A549 (cell line): ENCODE measurements at regions not wholly inside any gene's neighbourhood (a gene's known extent, or its start where the extent isn't known, plus 50 kb on each side); places are given as distances from the start of the nearest gene placed in this dataset.

Source experiments
- ATAC-seq, 2 experiments: fragments of 200-7000 bp in 1 of 2; fragments of >200 bp in 1 of 2; cut with Nextera tagmentation in 1 of 2; cut with Tn5 transposase in 1 of 2; 3 replicates each; pipeline versions ENCODE4 v1.8.0 to v1.9.1; 2018 to 2020; ENCODE audit warnings: mild to moderate bottlenecking in 1 of 2, moderate library complexity in 1 of 2
- CTCF ChIA-PET: fragments of 300-600 bp; sonication (Branson Sonifier 250); formaldehyde crosslinking; extraction: SDS; loops from one replicate; lab custom pipeline; 2021; ENCODE audit warnings: antibody characterized with exemption, inconsistent platforms; lab: Yijun Ruan, JAX
- POLR2A ChIA-PET: fragments of 350-600 bp; formaldehyde crosslinking; extraction: SDS; loops from one replicate; lab custom pipeline; 2021; ENCODE audit warnings: antibody characterized with exemption, inconsistent platforms; lab: Yijun Ruan, JAX
- DNase-seq, 2 experiments: peaks; one replicate each; pipeline versions ENCODE4 v3.0.0 to v3.0.0-alpha.2; 2011 to 2016; ENCODE audit warnings: low read depth in 1 of 2, low spot score in 1 of 2
- FAIRE-seq: peaks from 2 replicates; lab custom pipeline; 2011; peaks lifted over from hg19 to GRCh38; lab: Jason Lieb, UNC
- H3K27ac ChIP-seq, 2 experiments: fragments of >200 bp; sonication (Bioruptor Twin); formaldehyde crosslinking; 3 replicates each; pipeline ENCODE4 v1.5.1; 2016 to 2017
- H3K4me1 ChIP-seq: fragments of >200 bp; sonication (Bioruptor Twin); formaldehyde crosslinking; 3 replicates; pipeline ENCODE4 v1.6.1; 2016
- H3K4me2 ChIP-seq: fragments of >200 bp; sonication (Bioruptor Twin); formaldehyde crosslinking; 3 replicates; pipeline ENCODE4 v1.6.1; 2016
- H3K4me3 ChIP-seq: fragments of >200 bp; sonication (Bioruptor Twin); formaldehyde crosslinking; 3 replicates; pipeline ENCODE4 v1.5.1; 2016
- H3K9me3 ChIP-seq: fragments of >200 bp; sonication (Bioruptor Twin); formaldehyde crosslinking; 3 replicates; pipeline ENCODE4 v1.6.1; 2016
- BHLHE40 ChIP-seq: IDR thresholded peaks from 2 replicates; pipeline ENCODE4 v1.6.1; 2012; ENCODE audit warnings: low read depth, low read length, inconsistent platforms
- CHD4 ChIP-seq: fragments of 200-600 bp; sonication (generic); IDR thresholded peaks from 2 replicates; pipeline ENCODE4 v1.6.1; 2016; ENCODE audit warnings: antibody characterized with exemption, mild to moderate bottlenecking, borderline replicate concordance
- EHF ChIP-seq: fragments of 250-450 bp; sonication (Bioruptor Pico); IDR thresholded peaks from 2 replicates; pipeline ENCODE4 v1.5.0; 2020; ENCODE audit warnings: mild to moderate bottlenecking
- EHMT2 ChIP-seq: fragments of 200-600 bp; sonication (generic); IDR thresholded peaks from 2 replicates; pipeline ENCODE4 v1.6.1; 2016; ENCODE audit warnings: antibody characterized with exemption, low read depth, mild to moderate bottlenecking, moderate library complexity
- EP300 ChIP-seq, 2 experiments: fragments of >200 bp; sonication (Bioruptor Twin); formaldehyde crosslinking; IDR thresholded peaks; 2 replicates in 1 of 2; 3 replicates in 1 of 2; pipeline ENCODE4 v1.6.1; 2016 to 2017
- ESRRA ChIP-seq: fragments of 150-350 bp; IDR thresholded peaks from 2 replicates; pipeline ENCODE4 v1.6.1; 2014; ENCODE audit warnings: mild to moderate bottlenecking, low read length, borderline replicate concordance
- GATA3 ChIP-seq: IDR thresholded peaks from 2 replicates; pipeline ENCODE4 v1.6.1; 2012; ENCODE audit warnings: borderline replicate concordance
- HDAC2 ChIP-seq: fragments of 200-600 bp; sonication (generic); IDR thresholded peaks from 2 replicates; pipeline ENCODE4 v1.6.1; 2016
- HOXB5 ChIP-seq: fragments of 250-450 bp; sonication (Bioruptor Pico); IDR thresholded peaks from 2 replicates; pipeline ENCODE4 v1.5.0; 2020; ENCODE audit warnings: mild to moderate bottlenecking, moderate library complexity
- JUN ChIP-seq, 2 experiments: fragments of >200 bp; sonication (Bioruptor Twin); formaldehyde crosslinking; IDR thresholded peaks; 2 replicates in 1 of 2; 3 replicates in 1 of 2; pipeline ENCODE4 v1.6.1; 2016 to 2017
- MAFK ChIP-seq: fragments of 450-650 bp; IDR thresholded peaks from 2 replicates; pipeline ENCODE4 v1.6.1; 2014; ENCODE audit not compliant: partially characterized antibody
- MYC ChIP-seq: IDR thresholded peaks from 2 replicates; pipeline ENCODE4 v1.6.1; 2012; ENCODE audit warnings: mild to moderate bottlenecking, inconsistent platforms, low read length, improper control_type of control experiment, borderline replicate concordance
- NFE2L2 ChIP-seq: fragments of 150-350 bp; conservative IDR thresholded peaks from 2 replicates; pipeline ENCODE4 v1.6.1; 2014; ENCODE audit warnings: low read length
- POLR2AphosphoS2 ChIP-seq: conservative IDR thresholded peaks from 2 replicates; pipeline ENCODE4 v1.6.1; 2012; ENCODE audit warnings: low read length, improper control_type of control experiment, inconsistent platforms
- RARB ChIP-seq: fragments of 250-450 bp; sonication (Bioruptor Pico); IDR thresholded peaks from 2 replicates; pipeline ENCODE4 v1.8.0; 2021; ENCODE audit warnings: mild to moderate bottlenecking, moderate library complexity
- RCOR1 ChIP-seq: fragments of 150-350 bp; IDR thresholded peaks from 2 replicates; pipeline ENCODE4 v1.6.1; 2014; ENCODE audit warnings: antibody characterized with exemption, low read length, low read depth
- ZC3H11A ChIP-seq: fragments of 450-650 bp; IDR thresholded peaks from 2 replicates; pipeline ENCODE4 v1.6.1; 2014; ENCODE audit warnings: antibody characterized with exemption, mild to moderate bottlenecking
- ZNF302 ChIP-seq: fragments of 250-450 bp; sonication (Bioruptor Pico); IDR thresholded peaks from 2 replicates; pipeline ENCODE4 v1.9.0; 2021; ENCODE audit warnings: inconsistent platforms, mild to moderate bottlenecking, moderate library complexity
- ZSCAN20 ChIP-seq: fragments of 250-450 bp; sonication (Bioruptor Pico); IDR thresholded peaks from 2 replicates; pipeline ENCODE4 v1.8.0; 2022; ENCODE audit warnings: mild to moderate bottlenecking, moderate library complexity
- WGBS: methylation state at CpG from one replicate; pipeline ENCODE4 v1.1.6; 2017; ENCODE audit errors: missing lambda C conversion rate; 5-methylcytosine and 5-hydroxymethylcytosine counted together
- TF ChIP-seq, protein P1 (sequence below): fragments of 200-600 bp; sonication (generic); IDR thresholded peaks from 2 replicates; pipeline ENCODE4 v1.6.1; 2016; ENCODE audit warnings: antibody characterized with exemption, mild to moderate bottlenecking, moderate library complexity
- TF ChIP-seq, protein P2 (sequence below): fragments of 150-350 bp; IDR thresholded peaks from 2 replicates; pipeline ENCODE4 v1.6.1; 2014; ENCODE audit warnings: low read depth, mild to moderate bottlenecking, low read length

DNA sequence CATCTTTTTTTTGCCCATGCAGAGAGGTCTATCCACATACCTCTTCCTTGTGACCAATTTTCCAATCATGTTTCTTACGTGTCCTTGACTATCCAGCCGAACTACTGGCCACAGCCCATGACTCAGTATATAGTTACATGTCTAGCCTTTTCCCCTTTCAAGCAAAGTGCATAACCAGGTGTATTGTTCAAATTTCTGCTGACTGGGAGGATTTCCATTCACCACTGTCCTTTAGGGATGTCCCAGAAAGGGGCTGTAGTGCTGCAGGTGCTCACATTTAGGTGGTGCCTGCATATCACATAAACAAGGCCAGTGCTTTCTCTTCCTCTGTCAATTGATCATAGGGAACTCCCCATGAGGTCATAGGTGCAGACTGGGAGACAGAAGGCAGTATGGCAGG lies 69.4 kb upstream of the ALDH1A3 start:
- DNase-seq (no peak), ATAC-seq (no peak), FAIRE-seq (no peak)
- Histone ChIP-seq H3K27ac (no peak overlapping the region), H3K9me3 (peaks cover 8% of the 10 kb centered on the region; the same call in 1 of the 3 replicates), H3K4me2 (no peak overlapping the region), H3K4me1 (no peaks in the 10 kb centered on the region), H3K4me3 (no peak overlapping the region)
- CTCF ChIA-PET = interaction anchor here (0.6 kb wide), 1 partner anchor 40 kb away, joined by 3 read pairs; no protein-coding TSS in a partner anchor
- POLR2A ChIA-PET = no interaction called here
- 83% methylated on average over 2 of the region's 2 CpGs for WGBS
- TF ChIP-seq MAFK = peak; percentile 90
- TF ChIP-seq MYC = no peak

DNA sequence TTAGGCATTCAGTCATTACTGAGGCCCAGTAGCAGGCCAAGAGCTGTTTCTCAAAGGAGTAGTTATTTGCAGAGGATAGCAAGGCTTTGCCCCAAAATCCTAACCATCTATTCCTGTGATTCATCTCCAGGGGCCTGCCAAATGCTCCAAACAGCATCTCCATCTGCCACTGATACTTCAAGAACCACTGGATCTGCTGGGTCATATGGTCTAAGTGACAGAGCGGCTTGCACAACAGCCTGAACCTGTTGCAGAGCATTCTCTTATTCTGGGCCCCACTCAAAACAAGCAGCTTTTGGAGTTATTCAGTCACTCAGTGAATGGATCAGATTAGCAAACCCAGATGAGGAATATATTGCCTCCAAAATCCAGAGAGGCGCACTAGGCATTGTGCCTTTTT lies 68.8 kb upstream of the ALDH1A3 start:
- CTCF ChIA-PET = interaction anchor here (0.6 kb wide), 1 partner anchor 39 kb away, joined by 3 read pairs; no protein-coding TSS in a partner anchor
- WGBS = 96% methylated on average over 2 of the region's 2 CpGs
- peaks cover 12% of the 10 kb centered on the region; the same call in 2 of the 3 replicates for H3K9me3 ChIP-seq
- DNase-seq = no peak
- POLR2A ChIA-PET = no interaction called here
- H3K4me1 ChIP-seq = no peaks in the 10 kb centered on the region
- H3K27ac ChIP-seq = no peak overlapping the region
- no peak for ATAC-seq
- H3K4me2 ChIP-seq = no peak overlapping the region
- TF ChIP-seq RARB (CRISPR knock-in tag) = no peak
- no peak overlapping the region for H3K4me3 ChIP-seq
- no peak for FAIRE-seq

DNA sequence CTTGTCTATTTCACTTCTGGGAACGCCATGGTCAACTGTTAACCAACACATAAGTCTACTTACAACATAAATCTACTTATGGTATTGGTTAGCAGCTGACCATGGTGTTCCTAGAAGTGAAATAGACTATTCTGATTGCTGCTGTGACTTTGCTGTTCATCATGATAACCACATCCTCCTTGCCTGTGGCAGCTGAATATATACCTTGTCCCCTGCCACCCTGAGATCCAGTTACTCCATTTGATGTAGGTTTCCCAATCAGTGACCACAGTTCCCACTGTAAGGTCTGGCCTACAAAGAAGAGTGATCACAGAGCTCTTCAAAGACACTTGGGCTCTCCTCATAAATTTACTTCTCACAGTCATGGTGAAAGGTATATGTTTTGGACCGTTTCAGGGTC lies 66.8 kb upstream of the ALDH1A3 start:
- no peak overlapping the region for H3K4me3 ChIP-seq
- POLR2A ChIA-PET = no interaction called here
- H3K4me1 ChIP-seq = no peaks in the 10 kb centered on the region
- no peak for DNase-seq
- FAIRE-seq = peak; percentile 84
- CTCF ChIA-PET = interaction anchor here (0.8 to 2.5 kb wide), 6 partner anchors 9 to 196 kb away, joined by 3 to 12 read pairs (median 3); no protein-coding TSS in a partner anchor
- no peak overlapping the region for H3K27ac ChIP-seq
- TF ChIP-seq ZNF302 (CRISPR knock-in tag) (no peak), JUN (IDR thresholded peaks at IDR 0.05) (no peak), HOXB5 (CRISPR knock-in tag) (no peak), ESRRA (no peak), RARB (CRISPR knock-in tag) (no peak), POLR2AphosphoS2 (no peak), GATA3 (no peak), BHLHE40 (no peak), ZC3H11A (no peak), EP300 (IDR thresholded peaks at IDR 0.05) (no peak), RCOR1 (no peak), ZSCAN20 (CRISPR knock-in tag) (no peak), EHMT2 (no peak), HDAC2 (no peak), NFE2L2 (no peak)
- TF ChIP-seq, protein P1, sequence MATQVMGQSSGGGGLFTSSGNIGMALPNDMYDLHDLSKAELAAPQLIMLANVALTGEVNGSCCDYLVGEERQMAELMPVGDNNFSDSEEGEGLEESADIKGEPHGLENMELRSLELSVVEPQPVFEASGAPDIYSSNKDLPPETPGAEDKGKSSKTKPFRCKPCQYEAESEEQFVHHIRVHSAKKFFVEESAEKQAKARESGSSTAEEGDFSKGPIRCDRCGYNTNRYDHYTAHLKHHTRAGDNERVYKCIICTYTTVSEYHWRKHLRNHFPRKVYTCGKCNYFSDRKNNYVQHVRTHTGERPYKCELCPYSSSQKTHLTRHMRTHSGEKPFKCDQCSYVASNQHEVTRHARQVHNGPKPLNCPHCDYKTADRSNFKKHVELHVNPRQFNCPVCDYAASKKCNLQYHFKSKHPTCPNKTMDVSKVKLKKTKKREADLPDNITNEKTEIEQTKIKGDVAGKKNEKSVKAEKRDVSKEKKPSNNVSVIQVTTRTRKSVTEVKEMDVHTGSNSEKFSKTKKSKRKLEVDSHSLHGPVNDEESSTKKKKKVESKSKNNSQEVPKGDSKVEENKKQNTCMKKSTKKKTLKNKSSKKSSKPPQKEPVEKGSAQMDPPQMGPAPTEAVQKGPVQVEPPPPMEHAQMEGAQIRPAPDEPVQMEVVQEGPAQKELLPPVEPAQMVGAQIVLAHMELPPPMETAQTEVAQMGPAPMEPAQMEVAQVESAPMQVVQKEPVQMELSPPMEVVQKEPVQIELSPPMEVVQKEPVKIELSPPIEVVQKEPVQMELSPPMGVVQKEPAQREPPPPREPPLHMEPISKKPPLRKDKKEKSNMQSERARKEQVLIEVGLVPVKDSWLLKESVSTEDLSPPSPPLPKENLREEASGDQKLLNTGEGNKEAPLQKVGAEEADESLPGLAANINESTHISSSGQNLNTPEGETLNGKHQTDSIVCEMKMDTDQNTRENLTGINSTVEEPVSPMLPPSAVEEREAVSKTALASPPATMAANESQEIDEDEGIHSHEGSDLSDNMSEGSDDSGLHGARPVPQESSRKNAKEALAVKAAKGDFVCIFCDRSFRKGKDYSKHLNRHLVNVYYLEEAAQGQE = no peak
- H3K9me3 ChIP-seq = peaks cover 26% of the 10 kb centered on the region; the same call in 2 of the 3 replicates
- ATAC-seq = no peak
- H3K4me2 ChIP-seq = no peak overlapping the region
- 40% methylated on average over 2 of the region's 2 CpGs for WGBS

DNA sequence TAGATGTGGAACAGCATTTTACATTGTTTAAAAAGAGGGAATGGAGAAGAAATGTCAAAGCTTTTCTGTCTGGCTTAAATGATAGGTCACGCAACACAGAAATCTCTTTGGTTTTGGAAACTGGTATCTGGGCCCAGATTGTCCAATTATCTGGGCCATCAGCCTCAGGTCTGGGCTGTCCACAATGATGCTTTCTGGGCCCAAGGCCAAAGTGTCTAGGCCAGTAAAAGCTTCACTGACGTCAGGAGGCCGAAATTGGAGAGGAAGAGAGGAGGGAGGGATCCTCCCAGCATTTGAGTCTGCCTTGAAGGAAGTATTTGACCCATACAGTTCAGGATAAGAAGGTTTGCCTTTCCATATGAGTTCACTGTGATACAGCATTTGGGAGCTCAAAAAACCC lies 60.7 kb upstream of the ALDH1A3 start:
- Histone ChIP-seq H3K27ac (no peak overlapping the region), H3K4me2 (no peak overlapping the region), H3K4me3 (no peak overlapping the region), H3K9me3 (peaks cover 35% of the 10 kb centered on the region; the same call in 2 of the 3 replicates), H3K4me1 (0 out of 3 replicates have a peak, but pooled peaks cover 2% of the 10 kb centered on the region)
- DNase-seq (peak in 1 of 2 experiments; percentile 42), FAIRE-seq (no peak), ATAC-seq (peak in 1 of 2 experiments; percentile 61; a peak in 3 of 6 replicates)
- CTCF ChIA-PET = interaction anchor here (0.6 to 1.7 kb wide), 3 partner anchors 11 to 256 kb away, joined by 3 to 4 read pairs (median 3); no protein-coding TSS in a partner anchor
- 39% methylated on average over 3 of the region's 3 CpGs for WGBS
- POLR2A ChIA-PET = no interaction called here
- TF ChIP-seq MAFK (no peak), JUN (IDR thresholded peaks at IDR 0.05) (no peak), CHD4 (no peak), EHF (CRISPR knock-in tag) (no peak)
- TF ChIP-seq, protein P2, sequence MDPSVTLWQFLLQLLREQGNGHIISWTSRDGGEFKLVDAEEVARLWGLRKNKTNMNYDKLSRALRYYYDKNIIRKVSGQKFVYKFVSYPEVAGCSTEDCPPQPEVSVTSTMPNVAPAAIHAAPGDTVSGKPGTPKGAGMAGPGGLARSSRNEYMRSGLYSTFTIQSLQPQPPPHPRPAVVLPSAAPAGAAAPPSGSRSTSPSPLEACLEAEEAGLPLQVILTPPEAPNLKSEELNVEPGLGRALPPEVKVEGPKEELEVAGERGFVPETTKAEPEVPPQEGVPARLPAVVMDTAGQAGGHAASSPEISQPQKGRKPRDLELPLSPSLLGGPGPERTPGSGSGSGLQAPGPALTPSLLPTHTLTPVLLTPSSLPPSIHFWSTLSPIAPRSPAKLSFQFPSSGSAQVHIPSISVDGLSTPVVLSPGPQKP = no peak
